ENCODE measurements at regions not wholly inside any gene's neighbourhood (a gene's known extent, or its start where the extent isn't known, plus 50 kb on each side); places are given as distances from the start of the nearest gene placed in this dataset.

GRCh38 chr10:36704124-36704523 is 421.3 kb upstream of the ANKRD30A start:
- no peak for TF ChIP-seq EZH2 (IDR thresholded peaks at IDR 0.05; ENCODE audit: borderline replicate concordance, insufficient read depth, low read depth, low read length, poor library complexity, severe bottlenecking)
- TF ChIP-seq CTCF (IDR thresholded peaks at IDR 0.05) = no peak

All from B cell (primary cell).